K562 (cell line): ENCODE measurements at regions not wholly inside any gene's neighbourhood (a gene's known extent, or its start where the extent isn't known, plus 50 kb on each side); places are given as distances from the start of the nearest gene placed in this dataset.

Experiments
- ATAC-seq: fragments of 200-7000 bp; cut with Tn5 transposase; 3 replicates; pipeline ENCODE4 v1.9.1; 2020; ENCODE audit warnings: moderate library complexity
- BruUV-seq: library from RNA; stranded (reverse); fragments of 400-500 nt; replicated peaks from 2 replicates; lab custom pipeline; 2021; lab: Mats Ljungman, UMichigan
- CTCF ChIA-PET: fragments of 300-600 bp; formaldehyde crosslinking; extraction: SDS; loops from one replicate; lab custom pipeline; 2021; ENCODE audit warnings: low intra/inter-chr PET ratio; lab: Yijun Ruan, JAX
- POLR2A ChIA-PET: fragments of 300-600, 350-650 bp; sonication (Branson Sonifier 250); formaldehyde crosslinking; extraction: SDS; loops from one replicate; lab custom pipeline; 2021; ENCODE audit warnings: antibody characterized with exemption, inconsistent platforms; lab: Yijun Ruan, JAX
- DNase-seq, 4 experiments: peaks; one replicate each; pipeline versions ENCODE4 v3.0.0 to v3.0.0-alpha.2; 2011 to 2018; ENCODE audit warnings: low spot score in 3 of 4, mixed read lengths in 3 of 4; ENCODE audit errors: extremely low read depth in 1 of 4
- FAIRE-seq: peaks from 2 replicates; lab custom pipeline; 2011; peaks lifted over from hg19 to GRCh38; lab: Jason Lieb, UNC
- H2AFZ ChIP-seq: 2 replicates; pipeline ENCODE4 v1.6.0; 2011; ENCODE audit warnings: low read depth, low read length, control low read depth, inconsistent platforms
- H3K27ac ChIP-seq: fragments of 200-600 bp; 3 replicates; pipeline ENCODE4 v1.8.0; 2011; ENCODE audit warnings: low read depth, mild to moderate bottlenecking, control low read depth, inconsistent platforms, low read length, moderate library complexity, mixed read lengths; ENCODE audit errors: extremely low read depth
- H3K27me3 ChIP-seq, 2 experiments: fragments of 300-600 bp in 1 of 2; 2 replicates in 1 of 2; 3 replicates in 1 of 2; pipeline versions ENCODE4 v1.6.0 to v1.8.0; 2011; ENCODE audit warnings: inconsistent platforms in 2 of 2, low read length in 2 of 2, mild to moderate bottlenecking in 1 of 2, mixed read lengths in 1 of 2, moderate library complexity in 1 of 2; ENCODE audit not compliant: control insufficient read depth in 2 of 2, insufficient read depth in 2 of 2
- H3K36me3 ChIP-seq: fragments of 300-600 bp; 3 replicates; pipeline ENCODE4 v1.8.0; 2011; ENCODE audit warnings: mild to moderate bottlenecking, low read length, inconsistent platforms; ENCODE audit not compliant: control insufficient read depth, insufficient read depth
- H3K4me1 ChIP-seq, 2 experiments: fragments of 200-600 bp in 1 of 2; replicated peaks in 1 of 2; 2 replicates in 1 of 2; 3 replicates in 1 of 2; pipeline versions ENCODE4 v1.5.1 to v1.8.0; 2011; ENCODE audit warnings: inconsistent platforms in 2 of 2, low read length in 2 of 2, mild to moderate bottlenecking in 1 of 2, mixed read lengths in 1 of 2, moderate library complexity in 1 of 2; ENCODE audit not compliant: control insufficient read depth in 2 of 2, insufficient read depth in 2 of 2
- H3K4me2 ChIP-seq: 2 replicates; pipeline ENCODE4 v1.6.1; 2011; ENCODE audit warnings: low read length, control low read depth, inconsistent platforms, mixed read lengths; ENCODE audit not compliant: insufficient read depth
- H3K4me3 ChIP-seq: fragments of 200-600 bp; sonication (generic), shearing (Covaris generic); 2 replicates; pipeline ENCODE4 v1.5.1; 2016; ENCODE audit warnings: control low read depth, inconsistent platforms
- H3K79me2 ChIP-seq: fragments of 200-600 bp; 3 replicates; pipeline ENCODE4 v1.8.0; 2011; ENCODE audit warnings: low read length, inconsistent platforms; ENCODE audit not compliant: control insufficient read depth, insufficient read depth
- H3K9ac ChIP-seq, 2 experiments: 2 replicates each; pipeline versions ENCODE4 v1.6.0 to v1.6.1; 2011; ENCODE audit warnings: low read depth in 2 of 2, low read length in 2 of 2, control low read depth in 1 of 2, inconsistent platforms in 1 of 2, mild to moderate bottlenecking in 1 of 2, mixed read lengths in 1 of 2; ENCODE audit not compliant: insufficient read depth in 1 of 2
- H3K9me1 ChIP-seq: one replicate; pipeline ENCODE4 v1.6.0; 2011; ENCODE audit warnings: inconsistent platforms, mild to moderate bottlenecking, low read length, moderate library complexity; ENCODE audit not compliant: control insufficient read depth, insufficient read depth
- H3K9me3 ChIP-seq: replicated peaks from 2 replicates; pipeline ENCODE4 v1.5.1; 2011; ENCODE audit warnings: low read depth, low read length, inconsistent platforms; ENCODE audit not compliant: control insufficient read depth, insufficient read depth
- H4K20me1 ChIP-seq: replicated peaks from 2 replicates; pipeline ENCODE4 v1.6.1; 2011; ENCODE audit warnings: low read length, inconsistent platforms, mixed read lengths; ENCODE audit not compliant: control insufficient read depth, insufficient read depth
- ELF4 ChIP-seq: fragments of 450-650 bp; formaldehyde crosslinking; IDR thresholded peaks from 2 replicates; pipeline ENCODE4 v1.4.0; 2022; ENCODE audit warnings: missing genetic modification characterization
- GATA2 ChIP-seq: sonication (generic); formaldehyde crosslinking; IDR thresholded peaks from 2 replicates; pipeline ENCODE4 v1.4.0; 2020; ENCODE audit warnings: mild to moderate bottlenecking, missing genetic modification reagents
- RAD21 ChIP-seq, 2 experiments: fragments of 250-450 bp in 1 of 2; fragments of 450-650 bp in 1 of 2; sonication (Bioruptor Pico) in 1 of 2; formaldehyde crosslinking in 1 of 2; IDR thresholded peaks in 1 of 2; conservative IDR thresholded peaks in 1 of 2; 2 replicates each; pipeline versions ENCODE4 v1.4.0 to v1.8.0; 2020 to 2022; ENCODE audit warnings: mild to moderate bottlenecking in 2 of 2, moderate library complexity in 1 of 2
- SAP30 ChIP-seq: fragments of 200-600 bp; sonication (generic); IDR thresholded peaks from 2 replicates; pipeline ENCODE4 v1.6.1; 2012; ENCODE audit warnings: borderline replicate concordance, low read depth, mild to moderate bottlenecking, moderate library complexity, low read length, control low read depth, inconsistent platforms; ENCODE audit not compliant: insufficient read depth, poor library complexity, severe bottlenecking
- ZFP30 ChIP-seq: fragments of 250-450 bp; sonication (Bioruptor Pico); IDR thresholded peaks from 2 replicates; pipeline ENCODE4 v1.8.0; 2022; ENCODE audit warnings: moderate library complexity, mild to moderate bottlenecking, inconsistent platforms, borderline replicate concordance
- ZNF76 ChIP-seq: fragments of 250-450 bp; sonication (Bioruptor Pico); IDR thresholded peaks from 2 replicates; pipeline ENCODE4 v1.4.0; 2020; ENCODE audit warnings: mild to moderate bottlenecking, moderate library complexity, borderline replicate concordance
- WGBS: fragments of 100-300 bp; shearing (Covaris generic); methylation state at CpG from one replicate; pipeline ENCODE4 v1.1.6; 2016; ENCODE audit warnings: low coverage, mixed read lengths; ENCODE audit not compliant: insufficient coverage; ENCODE audit errors: missing lambda C conversion rate; 5-methylcytosine and 5-hydroxymethylcytosine counted together
- in situ Hi-C: fragments of 300-500 bp; cut with MboI; formaldehyde crosslinking; loops from 4 replicates; pipeline ENCODE4 v1.15.0; 2018; ENCODE audit warnings: inconsistent platforms, mixed read lengths
- intact Hi-C: fragments of 100-400 bp; cut with micrococcal nuclease; formaldehyde crosslinking; loops from 2 replicates; pipeline ENCODE4 v1.14.2; 2022
- TF ChIP-seq, protein P1 (sequence below), 2 experiments: fragments of 450-650 bp; IDR thresholded peaks; 2 replicates each; pipeline ENCODE4 v1.6.1; 2016; ENCODE audit warnings: mild to moderate bottlenecking in 2 of 2, borderline replicate concordance in 1 of 2, low read depth in 1 of 2, moderate library complexity in 1 of 2
- TF ChIP-seq, protein P2 (sequence below): fragments of 250-450 bp; sonication (Bioruptor Pico); IDR thresholded peaks from 2 replicates; pipeline ENCODE4 v1.5.0; 2021; ENCODE audit warnings: mild to moderate bottlenecking, moderate library complexity

DNA sequence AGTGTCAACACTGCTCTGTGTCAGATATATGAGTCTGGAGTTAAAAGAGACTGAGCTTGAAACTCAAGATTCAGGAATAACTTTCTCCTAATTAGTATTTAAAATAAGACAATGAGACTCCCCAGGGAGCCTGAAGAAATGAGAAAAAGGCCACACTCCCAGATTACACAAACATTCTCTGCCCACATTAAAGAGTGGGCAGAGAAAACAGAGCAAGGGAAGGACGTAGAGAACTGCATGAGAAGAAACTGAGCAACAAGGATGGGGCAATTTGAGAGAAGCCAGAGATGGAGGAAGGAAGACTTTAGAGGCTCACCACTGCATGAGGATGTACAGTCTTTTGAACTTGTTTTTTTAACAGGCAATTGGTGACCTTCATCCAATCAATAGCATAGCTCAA is 438.2 kb downstream of the TDRD15 start:
- Histone ChIP-seq H3K4me1 (no peaks in the 10 kb centered on the region), H4K20me1 (no peaks in the 10 kb centered on the region), H3K79me2 (no peaks in the 10 kb centered on the region), H3K36me3 (no peaks in the 10 kb centered on the region), H3K9me1 (no peaks in the 10 kb centered on the region), H3K9ac (no peak overlapping the region), H3K4me2 (no peak overlapping the region), H3K27me3 (no peaks in the 10 kb centered on the region), H2AFZ (no peak overlapping the region), H3K4me3 (no peak overlapping the region), H3K9me3 (no peaks in the 10 kb centered on the region), H3K27ac (no peak overlapping the region)
- WGBS = 0% methylated on average over 1 of the region's 1 CpG
- no peak for ATAC-seq
- POLR2A ChIA-PET = no interaction called here
- no TSS peak for BruUV-seq
- no peak for FAIRE-seq
- CTCF ChIA-PET = no interaction called here
- no peak for DNase-seq
- intact Hi-C loops = no loop called here
- in situ Hi-C loops = no loop called here
- TF ChIP-seq, protein P1, sequence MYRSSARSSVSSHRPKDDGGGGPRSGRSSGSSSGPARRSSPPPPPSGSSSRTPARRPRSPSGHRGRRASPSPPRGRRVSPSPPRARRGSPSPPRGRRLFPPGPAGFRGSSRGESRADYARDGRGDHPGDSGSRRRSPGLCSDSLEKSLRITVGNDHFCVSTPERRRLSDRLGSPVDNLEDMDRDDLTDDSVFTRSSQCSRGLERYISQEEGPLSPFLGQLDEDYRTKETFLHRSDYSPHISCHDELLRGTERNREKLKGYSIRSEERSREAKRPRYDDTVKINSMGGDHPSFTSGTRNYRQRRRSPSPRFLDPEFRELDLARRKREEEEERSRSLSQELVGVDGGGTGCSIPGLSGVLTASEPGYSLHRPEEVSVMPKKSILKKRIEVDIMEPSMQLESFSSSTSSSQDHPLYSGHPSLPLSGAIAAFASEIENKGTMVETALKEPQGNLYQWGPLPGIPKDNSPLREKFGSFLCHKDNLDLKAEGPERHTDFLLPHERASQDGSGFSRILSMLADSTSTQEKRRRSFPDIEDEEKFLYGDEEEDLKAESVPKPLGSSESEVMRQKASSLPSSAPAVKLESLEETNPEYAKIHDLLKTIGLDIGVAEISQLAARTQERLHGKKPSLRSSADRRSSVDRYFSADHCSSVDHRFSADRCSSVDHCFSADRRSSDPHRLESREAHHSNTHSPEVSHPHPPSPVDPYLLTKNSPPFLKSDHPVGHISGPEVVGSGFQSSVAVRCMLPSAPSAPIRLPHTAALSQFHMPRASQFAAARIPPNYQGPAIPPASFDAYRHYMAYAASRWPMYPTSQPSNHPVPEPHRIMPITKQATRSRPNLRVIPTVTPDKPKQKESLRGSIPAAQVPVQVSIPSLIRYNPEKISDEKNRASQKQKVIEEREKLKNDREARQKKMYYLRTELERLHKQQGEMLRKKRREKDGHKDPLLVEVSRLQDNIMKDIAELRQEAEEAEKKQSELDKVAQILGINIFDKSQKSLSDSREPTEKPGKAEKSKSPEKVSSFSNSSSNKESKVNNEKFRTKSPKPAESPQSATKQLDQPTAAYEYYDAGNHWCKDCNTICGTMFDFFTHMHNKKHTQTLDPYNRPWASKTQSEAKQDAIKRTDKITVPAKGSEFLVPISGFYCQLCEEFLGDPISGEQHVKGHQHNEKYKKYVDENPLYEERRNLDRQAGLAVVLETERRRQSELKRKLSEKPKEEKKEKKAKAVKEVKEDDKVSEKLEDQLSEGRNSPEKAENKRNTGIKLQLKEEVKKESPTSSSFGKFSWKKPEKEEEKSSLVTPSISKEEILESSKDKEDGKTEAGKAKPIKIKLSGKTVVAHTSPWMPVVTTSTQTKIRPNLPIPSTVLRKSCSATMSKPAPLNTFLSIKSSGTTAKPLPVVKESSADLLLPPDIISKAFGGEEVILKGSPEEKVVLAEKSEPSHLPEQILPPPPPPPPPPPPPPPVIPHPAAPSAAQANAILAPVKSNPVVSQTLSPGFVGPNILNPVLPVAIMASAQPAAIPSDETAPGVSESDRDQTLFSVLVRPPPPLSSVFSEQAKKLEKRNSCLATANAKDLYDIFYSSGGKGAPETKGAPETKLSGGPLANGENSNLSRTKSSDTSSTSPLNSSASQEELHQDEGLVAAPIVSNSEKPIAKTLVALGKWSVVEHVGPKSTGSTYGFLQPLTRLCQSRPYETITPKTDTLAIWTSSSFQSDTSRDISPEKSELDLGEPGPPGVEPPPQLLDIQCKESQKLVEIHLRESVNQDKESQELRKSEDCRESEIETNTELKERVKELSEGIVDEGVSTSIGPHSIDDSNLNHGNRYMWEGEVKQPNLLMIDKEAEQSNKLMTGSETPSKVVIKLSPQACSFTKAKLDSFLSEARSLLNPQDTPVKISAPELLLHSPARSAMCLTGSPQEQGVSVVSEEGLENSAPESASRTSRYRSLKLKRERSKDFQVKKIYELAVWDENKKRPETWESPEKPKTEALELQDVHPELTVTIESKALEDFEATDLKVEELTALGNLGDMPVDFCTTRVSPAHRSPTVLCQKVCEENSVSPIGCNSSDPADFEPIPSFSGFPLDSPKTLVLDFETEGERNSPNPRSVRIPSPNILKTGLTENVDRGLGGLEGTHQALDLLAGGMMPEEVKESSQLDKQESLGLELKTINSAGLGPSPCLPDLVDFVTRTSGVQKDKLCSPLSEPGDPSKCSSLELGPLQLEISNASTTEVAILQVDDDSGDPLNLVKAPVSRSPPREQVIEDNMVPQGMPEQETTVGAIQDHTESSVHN (IDR thresholded peaks at IDR 0.05; ENCODE audit: borderline replicate concordance in 1 of 2, low read depth in 1 of 2) = no peak
- TF ChIP-seq ZNF76 (CRISPR knock-in tag) (no peak), RAD21 (CRISPR knock-in tag; conservative IDR thresholded peaks at IDR 0.05 in 1 of 2, IDR thresholded peaks at IDR 0.05 in 1 of 2) (no peak), GATA2 (CRISPR knock-in tag) (no peak), SAP30 (no peak), ZFP30 (CRISPR knock-in tag) (no peak), ELF4 (CRISPR knock-in tag) (no peak)
- TF ChIP-seq, protein P2, sequence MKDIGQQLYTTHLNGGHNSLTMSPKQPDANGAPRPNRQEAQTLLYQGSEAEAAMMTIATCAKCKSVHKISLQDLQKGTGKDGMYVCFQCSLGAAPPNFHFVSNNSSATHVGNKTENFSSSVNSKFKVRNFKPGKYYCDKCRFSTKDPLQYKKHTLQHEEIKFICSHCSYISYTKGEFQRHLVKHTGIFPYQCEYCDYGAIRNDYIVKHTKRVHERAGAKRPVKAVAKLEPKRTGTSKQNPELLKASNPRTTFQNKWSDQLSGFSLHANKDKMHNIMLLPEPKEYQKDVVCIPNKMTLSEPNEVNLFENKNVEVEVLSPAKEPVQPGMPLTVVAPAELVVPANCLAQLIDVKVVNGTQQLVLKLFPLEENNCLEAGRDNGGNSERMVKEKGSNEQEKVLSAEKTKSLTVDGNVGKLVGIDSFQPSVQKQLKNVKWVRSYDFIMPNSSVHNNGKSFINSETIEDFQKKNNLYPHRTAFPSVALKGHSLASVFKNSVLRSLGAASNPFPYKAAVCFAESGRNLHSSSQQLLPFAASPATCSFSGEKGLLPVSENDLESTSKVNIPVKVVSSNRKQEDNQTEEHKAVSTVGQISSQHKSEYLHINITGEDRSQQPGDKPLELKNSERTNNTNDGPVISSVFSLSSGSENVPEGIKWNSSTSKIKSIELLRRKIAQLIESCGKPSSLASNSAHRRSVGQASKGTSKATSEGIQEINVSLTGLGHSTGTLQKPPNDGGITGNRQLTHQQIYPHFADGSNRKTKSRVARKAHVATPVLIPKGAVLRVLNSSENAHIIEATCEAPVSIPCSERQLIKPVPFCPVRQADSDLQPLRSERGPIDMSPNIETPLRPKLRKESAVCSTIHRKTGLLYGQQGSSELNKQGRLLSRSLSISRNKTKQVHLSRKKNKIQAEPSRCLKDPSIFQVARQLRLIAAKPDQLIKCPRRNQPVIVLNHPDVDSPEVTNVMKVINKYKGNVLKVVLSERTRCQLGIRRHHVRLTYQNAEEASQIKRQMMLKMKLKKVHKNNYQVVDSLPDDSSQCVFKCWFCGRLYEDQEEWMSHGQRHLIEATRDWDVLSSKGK = no peak
